CD8-positive, alpha-beta memory T cell (primary cell): ENCODE measurements at regions not wholly inside any gene's neighbourhood (a gene's known extent, or its start where the extent isn't known, plus 50 kb on each side); places are given as distances from the start of the nearest gene placed in this dataset.
A peak's percentile ranks its signal among the peaks of the same experiment; 100 is the strongest.

Experiments
- CTCF ChIA-PET: fragments of 350-600 bp; sonication (Branson Sonifier 250); formaldehyde crosslinking; loops from one replicate; lab custom pipeline; 2021; ENCODE audit warnings: antibody characterized with exemption; lab: Charles Lee
- POLR2A ChIA-PET: fragments of 350-600 bp; sonication (Branson Sonifier 250); formaldehyde crosslinking; loops from one replicate; lab custom pipeline; 2021; ENCODE audit warnings: antibody characterized with exemption; lab: Charles Lee
- DNase-seq, 5 donors: peaks; one replicate each; pipeline versions ENCODE4 v3.0.0 to v3.0.0-alpha.2; 2020 to 2022; ENCODE audit warnings: mixed read lengths in 1 of 5
- H3K27ac ChIP-seq: one replicate; pipeline ENCODE4 v1.7.0; 2013; ENCODE audit warnings: low read depth, mild to moderate bottlenecking, low read length, moderate library complexity
- H3K27me3 ChIP-seq: 2 replicates; pipeline ENCODE4 v1.7.0; 2013; ENCODE audit warnings: low read length, mild to moderate bottlenecking; ENCODE audit not compliant: insufficient read depth, poor library complexity, severe bottlenecking
- H3K36me3 ChIP-seq: 2 replicates; pipeline ENCODE4 v1.7.0; 2013; ENCODE audit warnings: mild to moderate bottlenecking, low read length, moderate library complexity; ENCODE audit not compliant: insufficient read depth
- H3K4me1 ChIP-seq: 2 replicates; pipeline ENCODE4 v1.7.0; 2013; ENCODE audit warnings: mild to moderate bottlenecking, low read length, moderate library complexity; ENCODE audit not compliant: insufficient read depth
- H3K4me3 ChIP-seq: 2 replicates; pipeline ENCODE4 v1.7.0; 2013; ENCODE audit warnings: mild to moderate bottlenecking, low read length
- H3K9me3 ChIP-seq: 2 replicates; pipeline ENCODE4 v1.7.0; 2013; ENCODE audit warnings: mild to moderate bottlenecking, low read length
- H3K27ac Mint-ChIP-seq, 8 donors: one replicate each; pipeline ENCODE4 v1.8.0; 2020 to 2021; ENCODE audit warnings: mixed read lengths in 8 of 8, mild to moderate bottlenecking in 6 of 8, inconsistent platforms in 3 of 8, moderate library complexity in 3 of 8
- H3K27me3 Mint-ChIP-seq, 2 donors: one replicate each; pipeline ENCODE4 v1.8.0; 2020 to 2021; ENCODE audit warnings: mixed read lengths in 2 of 2, mild to moderate bottlenecking in 1 of 2, moderate library complexity in 1 of 2
- H3K36me3 Mint-ChIP-seq, 3 donors: one replicate each; pipeline ENCODE4 v1.8.0; 2020 to 2021; ENCODE audit warnings: mixed read lengths in 3 of 3, inconsistent platforms in 1 of 3, mild to moderate bottlenecking in 1 of 3
- H3K4me1 Mint-ChIP-seq, 3 donors: one replicate each; pipeline ENCODE4 v1.8.0; 2020 to 2021; ENCODE audit warnings: mixed read lengths in 3 of 3, inconsistent platforms in 1 of 3, mild to moderate bottlenecking in 1 of 3
- H3K4me3 Mint-ChIP-seq, 7 donors: one replicate each; pipeline ENCODE4 v1.8.0; 2020 to 2021; ENCODE audit warnings: mixed read lengths in 7 of 7, mild to moderate bottlenecking in 6 of 7, moderate library complexity in 4 of 7, inconsistent platforms in 2 of 7
- H3K9me3 Mint-ChIP-seq, 5 donors: one replicate each; pipeline ENCODE4 v1.8.0; 2020 to 2022; ENCODE audit warnings: mixed read lengths in 5 of 5, mild to moderate bottlenecking in 3 of 5, moderate library complexity in 2 of 5, inconsistent platforms in 1 of 5

GRCh38 chr17:31696703-31697325, 162.2 kb downstream of the COPRS start:
- H3K9me3 Mint-ChIP-seq = no peaks in the 10 kb centered on the region
- Histone ChIP-seq H3K27me3 (no peaks in the 10 kb centered on the region), H3K4me3 (no peak overlapping the region), H3K4me1 (no peaks in the 10 kb centered on the region), H3K36me3 (no peaks in the 10 kb centered on the region), H3K27ac (no peak overlapping the region), H3K9me3 (no peaks in the 10 kb centered on the region)
- no peaks in the 10 kb centered on the region for H3K36me3 Mint-ChIP-seq
- H3K27ac Mint-ChIP-seq = no peak overlapping the region
- ChIA-PET POLR2A (no interaction called here), CTCF (no interaction called here)
- no peaks in the 10 kb centered on the region for H3K4me1 Mint-ChIP-seq
- H3K27me3 Mint-ChIP-seq = peaks cover 3 to 35% of the 10 kb centered on the region in 2 donors
- DNase-seq = no peak
- H3K4me3 Mint-ChIP-seq = no peak overlapping the region

- Mint-ChIP-seq H3K27me3 (peaks cover 2 to 35% of the 10 kb centered on the region in 2 donors), H3K27ac (peak overlapping the region in 1 of 8 donors; percentile 82), H3K36me3 (no peaks in the 10 kb centered on the region), H3K4me3 (no peak overlapping the region), H3K9me3 (no peaks in the 10 kb centered on the region), H3K4me1 (no peaks in the 10 kb centered on the region)
- Histone ChIP-seq H3K27ac (no peak overlapping the region), H3K27me3 (no peaks in the 10 kb centered on the region), H3K9me3 (no peaks in the 10 kb centered on the region), H3K4me3 (no peak overlapping the region), H3K4me1 (no peaks in the 10 kb centered on the region), H3K36me3 (no peaks in the 10 kb centered on the region)
- ChIA-PET POLR2A (no interaction called here), CTCF (no interaction called here)
- no peak for DNase-seq
Observed at GRCh38 chr17:31696184-31696602, 162.9 kb downstream of the COPRS start.

- no peak overlapping the region for H3K4me3 ChIP-seq
- no peak overlapping the region for H3K4me3 Mint-ChIP-seq
- H3K27me3 Mint-ChIP-seq = peaks cover 2 to 29% of the 10 kb centered on the region in 2 donors
- no peaks in the 10 kb centered on the region for H3K4me1 Mint-ChIP-seq
- H3K4me1 ChIP-seq = no peaks in the 10 kb centered on the region
- ChIA-PET CTCF (no interaction called here), POLR2A (no interaction called here)
- no peaks in the 10 kb centered on the region for H3K36me3 Mint-ChIP-seq
- no peaks in the 10 kb centered on the region for H3K27me3 ChIP-seq
- H3K27ac ChIP-seq = no peak overlapping the region
- DNase-seq = no peak
- H3K9me3 Mint-ChIP-seq = no peaks in the 10 kb centered on the region
- H3K27ac Mint-ChIP-seq = no peak overlapping the region
- no peaks in the 10 kb centered on the region for H3K9me3 ChIP-seq
- no peaks in the 10 kb centered on the region for H3K36me3 ChIP-seq
Observed at GRCh38 chr17:31695456-31696090, 163.5 kb downstream of the COPRS start.

DNA sequence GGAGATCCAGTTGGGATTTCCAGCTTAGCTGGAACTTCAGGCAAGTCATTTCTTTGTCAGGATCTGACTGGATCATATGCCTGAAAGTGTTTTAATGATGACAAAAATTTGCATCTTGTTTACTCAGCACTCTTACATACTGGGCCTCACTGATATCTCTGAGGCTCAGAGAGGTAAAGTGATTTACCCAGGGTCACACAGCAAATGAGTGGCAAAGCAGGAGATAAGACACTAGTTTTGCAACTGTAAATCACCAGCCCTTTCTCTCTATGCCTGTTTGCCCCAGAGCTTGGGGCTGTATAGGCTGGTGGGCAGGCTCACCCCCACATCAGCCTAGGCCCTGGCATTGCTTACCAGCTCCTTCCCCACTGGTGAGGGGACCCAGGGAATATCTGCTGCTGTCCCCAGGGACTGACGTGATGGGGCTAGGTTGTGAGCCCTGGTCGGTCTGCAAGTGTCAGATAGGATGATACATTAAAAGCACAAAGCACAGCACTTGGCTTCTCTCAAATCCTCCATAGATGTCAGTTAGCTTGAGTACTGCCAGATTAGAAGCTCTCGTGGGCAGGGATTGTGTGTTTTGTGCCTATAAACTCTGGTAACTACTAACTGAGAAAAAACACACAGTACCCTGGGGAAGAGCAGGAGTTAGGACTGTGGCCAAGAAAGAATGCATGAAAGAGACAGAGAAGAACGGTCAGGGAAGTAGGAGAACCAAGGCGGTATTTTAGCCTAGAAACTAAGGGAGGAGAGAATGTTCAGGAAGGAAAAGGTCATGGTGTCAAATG, 165.4 kb downstream of the COPRS start:
- ChIA-PET POLR2A (no interaction called here), CTCF (no interaction called here)
- Mint-ChIP-seq H3K27ac (no peak overlapping the region), H3K9me3 (no peaks in the 10 kb centered on the region), H3K36me3 (no peaks in the 10 kb centered on the region), H3K4me1 (no peaks in the 10 kb centered on the region), H3K4me3 (no peak overlapping the region), H3K27me3 (peaks cover 0 to 25% of the 10 kb centered on the region in 2 donors)
- H3K27me3 ChIP-seq = no peaks in the 10 kb centered on the region
- no peak overlapping the region for H3K27ac ChIP-seq
- no peak for DNase-seq
- no peak overlapping the region for H3K4me3 ChIP-seq
- no peaks in the 10 kb centered on the region for H3K36me3 ChIP-seq
- H3K4me1 ChIP-seq = no peaks in the 10 kb centered on the region
- H3K9me3 ChIP-seq = no peaks in the 10 kb centered on the region

DNA sequence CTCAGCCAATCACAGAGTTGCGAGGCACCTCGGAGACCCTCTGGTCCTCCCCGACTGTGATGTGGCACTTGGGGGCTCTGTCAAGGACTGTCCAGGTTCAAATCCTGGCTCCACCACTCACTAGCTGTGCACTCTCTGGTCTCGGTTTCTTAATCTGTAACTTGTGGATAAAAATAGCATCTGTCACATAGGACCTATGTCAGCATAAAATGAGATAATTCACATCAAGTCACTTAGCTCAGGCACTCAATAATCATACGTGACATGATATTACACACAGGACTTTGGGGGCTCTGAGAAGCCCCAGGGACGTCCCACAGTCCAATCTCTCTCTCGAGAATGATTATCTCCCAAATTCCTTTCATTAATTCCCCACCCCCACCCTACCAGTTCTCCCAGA, 166.4 kb downstream of the COPRS start:
- Mint-ChIP-seq H3K9me3 (no peaks in the 10 kb centered on the region), H3K27me3 (peaks cover 0 to 21% of the 10 kb centered on the region in 2 donors), H3K27ac (no peak overlapping the region), H3K4me1 (no peaks in the 10 kb centered on the region), H3K36me3 (no peaks in the 10 kb centered on the region), H3K4me3 (no peak overlapping the region)
- H3K4me3 ChIP-seq = no peak overlapping the region
- H3K27me3 ChIP-seq = no peaks in the 10 kb centered on the region
- no peak overlapping the region for H3K27ac ChIP-seq
- no peaks in the 10 kb centered on the region for H3K4me1 ChIP-seq
- no peaks in the 10 kb centered on the region for H3K9me3 ChIP-seq
- ChIA-PET POLR2A (no interaction called here), CTCF (no interaction called here)
- no peak for DNase-seq
- H3K36me3 ChIP-seq = no peaks in the 10 kb centered on the region

DNA sequence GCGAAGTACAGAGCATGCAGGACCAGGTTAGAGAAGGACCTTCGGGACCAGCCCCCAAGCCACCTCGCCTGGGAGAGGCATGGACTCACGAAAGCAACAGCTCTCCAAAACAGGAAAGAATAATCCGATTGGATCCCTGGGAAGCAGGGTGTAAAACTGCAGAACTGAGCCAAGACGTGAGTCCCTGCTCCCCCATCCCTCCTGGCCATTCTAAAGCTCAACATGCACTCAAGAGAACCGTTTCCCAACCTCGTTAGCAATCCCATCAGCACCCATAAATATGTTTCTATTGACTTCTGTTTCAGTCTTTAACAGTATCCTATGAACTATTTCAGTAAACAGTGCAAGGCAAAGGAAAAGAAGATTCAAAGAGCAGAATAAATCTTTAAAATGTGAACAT, 167.0 kb downstream of the COPRS start:
- H3K4me3 ChIP-seq = no peak overlapping the region
- no peak overlapping the region for H3K27ac Mint-ChIP-seq
- no peak overlapping the region for H3K4me3 Mint-ChIP-seq
- CTCF ChIA-PET = no interaction called here
- H3K27me3 Mint-ChIP-seq = peaks cover 0 to 20% of the 10 kb centered on the region in 2 donors
- no peaks in the 10 kb centered on the region for H3K36me3 Mint-ChIP-seq
- H3K4me1 Mint-ChIP-seq = no peaks in the 10 kb centered on the region
- H3K9me3 ChIP-seq = no peaks in the 10 kb centered on the region
- H3K36me3 ChIP-seq = no peaks in the 10 kb centered on the region
- H3K27me3 ChIP-seq = no peaks in the 10 kb centered on the region
- H3K9me3 Mint-ChIP-seq = no peaks in the 10 kb centered on the region
- H3K4me1 ChIP-seq = no peaks in the 10 kb centered on the region
- POLR2A ChIA-PET = no interaction called here
- H3K27ac ChIP-seq = no peak overlapping the region
- no peak for DNase-seq

GRCh38 chr17:31691251-31691905, 167.7 kb downstream of the COPRS start:
- Histone ChIP-seq H3K36me3 (no peaks in the 10 kb centered on the region), H3K9me3 (no peaks in the 10 kb centered on the region), H3K4me1 (no peaks in the 10 kb centered on the region), H3K27ac (no peak overlapping the region), H3K4me3 (no peak overlapping the region), H3K27me3 (no peaks in the 10 kb centered on the region)
- POLR2A ChIA-PET = no interaction called here
- no peak overlapping the region for H3K4me3 Mint-ChIP-seq
- no peak for DNase-seq
- H3K27ac Mint-ChIP-seq = no peak overlapping the region
- H3K27me3 Mint-ChIP-seq = peaks cover 0 to 21% of the 10 kb centered on the region in 2 donors
- no peaks in the 10 kb centered on the region for H3K4me1 Mint-ChIP-seq
- CTCF ChIA-PET = no interaction called here
- no peaks in the 10 kb centered on the region for H3K36me3 Mint-ChIP-seq
- no peaks in the 10 kb centered on the region for H3K9me3 Mint-ChIP-seq

DNA sequence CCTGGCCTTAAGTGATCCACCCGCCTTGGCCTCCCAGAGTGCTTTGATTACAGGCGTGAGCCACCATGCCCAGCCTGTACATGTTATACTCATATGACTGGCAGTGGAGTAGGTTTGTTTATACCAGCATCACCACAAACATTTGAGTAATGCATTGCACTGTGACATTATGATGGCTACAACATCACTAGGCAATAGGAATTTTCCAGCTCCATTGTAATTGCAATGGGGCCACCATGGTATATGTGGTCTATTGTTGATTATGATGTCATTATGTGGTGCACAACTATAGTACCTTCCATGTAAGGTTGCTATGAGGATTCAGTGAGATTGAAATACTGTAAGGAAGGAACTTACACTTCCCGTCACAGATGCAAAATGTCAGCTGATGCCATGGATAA, 168.9 kb downstream of the COPRS start:
- H3K4me1 ChIP-seq = no peaks in the 10 kb centered on the region
- Mint-ChIP-seq H3K27ac (no peak overlapping the region), H3K4me1 (no peaks in the 10 kb centered on the region), H3K36me3 (no peaks in the 10 kb centered on the region), H3K4me3 (no peak overlapping the region), H3K27me3 (peaks cover 0 to 29% of the 10 kb centered on the region in 2 donors), H3K9me3 (no peaks in the 10 kb centered on the region)
- H3K4me3 ChIP-seq = no peak overlapping the region
- no peaks in the 10 kb centered on the region for H3K36me3 ChIP-seq
- no peak for DNase-seq
- H3K9me3 ChIP-seq = no peaks in the 10 kb centered on the region
- no peaks in the 10 kb centered on the region for H3K27me3 ChIP-seq
- CTCF ChIA-PET = no interaction called here
- POLR2A ChIA-PET = no interaction called here
- no peak overlapping the region for H3K27ac ChIP-seq
